HG03196 (cell line): ENCODE measurements at regions not wholly inside any gene's neighbourhood (a gene's known extent, or its start where the extent isn't known, plus 50 kb on each side); places are given as distances from the start of the nearest gene placed in this dataset.
"Not testable (repeated sequence)": the region's sequence is repeated elsewhere in the genome, so short reads cannot be mapped to it uniquely, and the experiment has no call there.

Experiments used
- ATAC-seq: cut with Tn5 transposase; IDR thresholded peaks from one replicate; pipeline ENCODE4 v1.9.1; 2021; ENCODE audit not compliant: unreplicated experiment

- no peak for ATAC-seq
Observed at GRCh38 chr7:115363916-115364315, 442.0 kb downstream of the MDFIC start.

- ATAC-seq = no peak
Observed at GRCh38 chr7:115359955-115360354, 438.1 kb downstream of the MDFIC start.

- no peak for ATAC-seq
Observed at GRCh38 chr7:115359119-115359518, 437.2 kb downstream of the MDFIC start.

GRCh38 chr7:115357703-115357999 is 435.8 kb downstream of the MDFIC start:
- no peak for ATAC-seq

GRCh38 chr7:115356999-115357702 is 435.3 kb downstream of the MDFIC start:
- no peak for ATAC-seq

- no peak for ATAC-seq
Observed at GRCh38 chr7:115356139-115356746, 434.3 kb downstream of the MDFIC start.

GRCh38 chr7:115354925-115355324 is 433.0 kb downstream of the MDFIC start:
- ATAC-seq = no peak

GRCh38 chr7:115352375-115352774 is 430.5 kb downstream of the MDFIC start:
- no peak for ATAC-seq

- ATAC-seq = no peak
Observed at GRCh38 chr7:115350764-115351163, 428.9 kb downstream of the MDFIC start.

- ATAC-seq = no peak
Observed at GRCh38 chr7:115349635-115350034, 427.7 kb downstream of the MDFIC start.

- no peak for ATAC-seq
Observed at GRCh38 chr7:115346685-115347084, 424.8 kb downstream of the MDFIC start.

- ATAC-seq = no peak
Observed at GRCh38 chr7:115340828-115341227, 418.9 kb downstream of the MDFIC start.

GRCh38 chr7:115338016-115338415 is 416.1 kb downstream of the MDFIC start:
- ATAC-seq = no peak

GRCh38 chr7:115332691-115333090 is 410.8 kb downstream of the MDFIC start:
- ATAC-seq = no peak

- ATAC-seq = no peak
Observed at GRCh38 chr7:115329006-115329405, 407.1 kb downstream of the MDFIC start.

GRCh38 chr7:115328018-115328417 is 406.1 kb downstream of the MDFIC start:
- no peak for ATAC-seq

GRCh38 chr7:115327326-115327725 is 405.4 kb downstream of the MDFIC start:
- ATAC-seq = no peak

- ATAC-seq = no peak
Observed at GRCh38 chr7:115319541-115319940, 397.6 kb downstream of the MDFIC start.

- not testable (repeated sequence) for ATAC-seq
Observed at GRCh38 chr7:115310316-115310715, 388.4 kb downstream of the MDFIC start.

- no peak for ATAC-seq
Observed at GRCh38 chr7:115306586-115306985, 384.7 kb downstream of the MDFIC start.

GRCh38 chr7:115300231-115300870 is 378.5 kb downstream of the MDFIC start:
- ATAC-seq = no peak

GRCh38 chr7:115299397-115300037 is 377.6 kb downstream of the MDFIC start:
- ATAC-seq = no peak
